GM12878 (cell line): ENCODE measurements at regions not wholly inside any gene's neighbourhood (a gene's known extent, or its start where the extent isn't known, plus 50 kb on each side); places are given as distances from the start of the nearest gene placed in this dataset.

Experiments used
- ATAC-seq: fragments of 200-7000 bp; cut with Tn5 transposase; 3 replicates; pipeline ENCODE4 v1.9.1; 2020; ENCODE audit warnings: mild to moderate bottlenecking, moderate library complexity
- BruUV-seq: library from RNA; stranded (reverse); fragments of 400-500 nt; replicated peaks from 2 replicates; lab custom pipeline; 2021; lab: Mats Ljungman, UMichigan
- CTCF ChIA-PET: fragments of 300-600 bp; sonication (Branson Sonifier 250); formaldehyde crosslinking; extraction: SDS; loops from one replicate; lab custom pipeline; 2021; ENCODE audit warnings: inconsistent platforms; lab: Yijun Ruan, JAX
- POLR2A ChIA-PET: fragments of 350-600 bp; formaldehyde crosslinking; extraction: SDS; loops from one replicate; lab custom pipeline; 2021; ENCODE audit warnings: inconsistent platforms; lab: Charles Lee
- RAD21 ChIA-PET: fragments of 300-600 bp; sonication (Branson Sonifier 250); formaldehyde crosslinking; loops from one replicate; lab custom pipeline; 2023; ENCODE audit warnings: antibody characterized with exemption; ENCODE audit not compliant: unreplicated experiment; lab: Charles Lee
- SMC1A ChIA-PET: fragments of 300-600 bp; sonication (Branson Sonifier 250); formaldehyde crosslinking; loops from one replicate; lab custom pipeline; 2023; ENCODE audit not compliant: unreplicated experiment, uncharacterized antibody; lab: Charles Lee
- DNase-seq: peaks from one replicate; pipeline ENCODE4 v3.0.0-alpha.2; 2011; ENCODE audit warnings: low read depth, low spot score
- FAIRE-seq: peaks from 3 replicates; lab custom pipeline; 2011; peaks lifted over from hg19 to GRCh38; lab: Jason Lieb, UNC
- H2AFZ ChIP-seq: 2 replicates; pipeline ENCODE4 v1.6.0; 2011; ENCODE audit warnings: low read depth, low read length, control low read depth; ENCODE audit not compliant: control insufficient read depth
- H3K27ac ChIP-seq: 2 replicates; pipeline ENCODE4 v1.5.1; 2011; ENCODE audit warnings: control low read depth; ENCODE audit not compliant: control insufficient read depth, insufficient read depth
- H3K27me3 ChIP-seq, 2 experiments: replicated peaks in 1 of 2; 2 replicates each; pipeline versions ENCODE4 v1.6.0 to v1.6.1; 2011; ENCODE audit warnings: low read length in 1 of 2; ENCODE audit not compliant: control insufficient read depth in 2 of 2, insufficient read depth in 2 of 2
- H3K36me3 ChIP-seq, 2 experiments: 2 replicates each; pipeline ENCODE4 v1.5.1; 2011; ENCODE audit warnings: low read length in 1 of 2; ENCODE audit not compliant: control insufficient read depth in 2 of 2, insufficient read depth in 2 of 2
- H3K4me1 ChIP-seq: 2 replicates; pipeline ENCODE4 v1.6.1; 2011; ENCODE audit warnings: mild to moderate bottlenecking, low read length, moderate library complexity, mixed read lengths; ENCODE audit not compliant: control insufficient read depth, insufficient read depth
- H3K4me2 ChIP-seq: 2 replicates; pipeline ENCODE4 v1.6.0; 2011; ENCODE audit warnings: control low read depth; ENCODE audit not compliant: control insufficient read depth, insufficient read depth
- H3K4me3 ChIP-seq: fragments of 200-600 bp; sonication (generic); 2 replicates; pipeline ENCODE4 v1.5.1; 2016
- H3K79me2 ChIP-seq: 2 replicates; pipeline ENCODE4 v1.6.0; 2011; ENCODE audit warnings: low read length; ENCODE audit not compliant: control insufficient read depth, insufficient read depth
- H3K9ac ChIP-seq: 2 replicates; pipeline ENCODE4 v1.8.0; 2011; ENCODE audit warnings: low read length, control low read depth, mixed read lengths; ENCODE audit not compliant: control insufficient read depth, insufficient read depth
- H3K9me3 ChIP-seq: replicated peaks from 3 replicates; pipeline ENCODE4 v1.5.1; 2011; ENCODE audit warnings: mild to moderate bottlenecking, low read length; ENCODE audit not compliant: control insufficient read depth, insufficient read depth
- H4K20me1 ChIP-seq: 2 replicates; pipeline ENCODE4 v1.6.0; 2011; ENCODE audit not compliant: control insufficient read depth, insufficient read depth
- EGR1 ChIP-seq, 2 experiments: IDR thresholded peaks; 1 replicate in 1 of 2; 2 replicates in 1 of 2; pipeline ENCODE4 v1.6.1; 2011 to 2012; ENCODE audit warnings: low read depth in 2 of 2, low read length in 2 of 2, borderline replicate concordance in 1 of 2, mild to moderate bottlenecking in 1 of 2, moderate library complexity in 1 of 2
- GATAD2B ChIP-seq: fragments of 450-650 bp; conservative IDR thresholded peaks from 2 replicates; pipeline ENCODE4 v1.6.1; 2017; ENCODE audit warnings: low read depth, mild to moderate bottlenecking, moderate library complexity
- JUND ChIP-seq: IDR thresholded peaks from 2 replicates; pipeline ENCODE4 v1.6.1; 2012; ENCODE audit warnings: low read depth, mild to moderate bottlenecking, low read length, improper control_type of control experiment, moderate library complexity
- MYB ChIP-seq: fragments of 150-350 bp; IDR thresholded peaks from 2 replicates; pipeline ENCODE4 v1.6.1; 2014; ENCODE audit warnings: mild to moderate bottlenecking, low read depth, low read length, borderline replicate concordance
- NFIC ChIP-seq: IDR thresholded peaks from 2 replicates; pipeline ENCODE4 v1.6.1; 2012; ENCODE audit warnings: low read depth, mild to moderate bottlenecking, inconsistent platforms, low read length, moderate library complexity
- SIX5 ChIP-seq: IDR thresholded peaks from 2 replicates; pipeline ENCODE4 v1.6.1; 2011; ENCODE audit warnings: mild to moderate bottlenecking, low read depth, low read length, moderate library complexity; ENCODE audit not compliant: severe bottlenecking
- SMC3 ChIP-seq: IDR thresholded peaks from 2 replicates; pipeline ENCODE4 v1.6.1; 2011; ENCODE audit warnings: low read length, improper control_type of control experiment, borderline replicate concordance
- SPI1 ChIP-seq: IDR thresholded peaks from 2 replicates; pipeline ENCODE4 v1.6.1; 2011; ENCODE audit warnings: low read depth, mild to moderate bottlenecking, low read length, moderate library complexity, borderline replicate concordance; ENCODE audit not compliant: insufficient read depth
- STAT1 ChIP-seq: fragments of 450-650 bp; conservative IDR thresholded peaks from 2 replicates; pipeline ENCODE4 v1.6.1; 2014; ENCODE audit warnings: antibody characterized with exemption, mild to moderate bottlenecking
- WGBS: methylation state at CpG from one replicate; pipeline ENCODE4 v1.1.6; 2016; ENCODE audit warnings: low lambda C conversion rate; ENCODE audit not compliant: insufficient replicate concordance, insufficient coverage; ENCODE audit errors: missing lambda C conversion rate; 5-methylcytosine and 5-hydroxymethylcytosine counted together
- in situ Hi-C: fragments of 300-500 bp; cut with MboI; formaldehyde crosslinking; loops from 9 replicates; pipeline ENCODE4 v1.14.3; 2018; ENCODE audit warnings: mixed read lengths
- intact Hi-C: fragments of 100-400 bp; cut with micrococcal nuclease; formaldehyde crosslinking; loops from one replicate; pipeline ENCODE4 v1.14.2; 2022; ENCODE audit not compliant: unreplicated experiment
- TF ChIP-seq, protein P1 (sequence below): fragments of 450-650 bp; IDR thresholded peaks from 2 replicates; pipeline ENCODE4 v1.6.1; 2016; ENCODE audit warnings: mild to moderate bottlenecking, moderate library complexity, borderline replicate concordance
- TF ChIP-seq, protein P2 (sequence below): fragments of 150-350 bp; IDR thresholded peaks from 2 replicates; pipeline ENCODE4 v1.6.1; 2014; ENCODE audit warnings: mild to moderate bottlenecking, low read depth, low read length
- TF ChIP-seq, protein P3 (sequence below): fragments of 450-650 bp; IDR thresholded peaks from 2 replicates; pipeline ENCODE4 v1.6.1; 2017; ENCODE audit warnings: mild to moderate bottlenecking

DNA sequence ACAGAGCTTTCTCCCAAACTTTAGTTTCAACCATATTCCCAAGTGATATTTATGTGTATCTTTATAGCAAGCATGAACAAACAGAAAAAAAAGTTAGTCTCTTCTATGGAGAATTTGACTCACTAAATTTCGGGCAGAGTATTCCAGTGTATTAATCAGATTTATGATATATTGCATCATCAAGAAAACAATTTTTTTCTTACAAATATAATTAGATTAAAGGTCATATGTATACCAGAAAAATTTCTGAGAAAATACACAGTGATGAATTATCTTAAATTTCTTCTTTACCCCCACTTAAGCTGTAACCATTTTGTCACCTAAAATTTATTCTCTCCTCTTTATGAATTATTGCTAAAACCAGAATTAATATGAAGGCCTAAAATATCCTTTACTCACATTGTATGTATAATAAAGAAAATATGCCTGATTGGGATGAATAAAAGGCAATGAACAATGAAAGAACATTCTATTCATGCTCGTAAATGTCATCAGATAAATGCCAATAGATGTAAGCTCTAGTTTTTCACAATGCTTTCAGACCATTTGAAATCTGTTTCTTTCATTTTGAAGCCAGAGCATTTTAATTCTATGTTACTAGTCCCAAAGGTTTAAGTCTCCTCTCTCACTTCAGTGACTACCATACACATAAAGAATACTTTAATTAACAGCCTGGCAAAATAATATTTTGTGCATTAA lies 192.1 kb downstream of the HGF start:
- WGBS = 16% methylated on average over 2 of the region's 2 CpGs
- RAD21 ChIA-PET = no interaction called here
- TF ChIP-seq, protein P1, sequence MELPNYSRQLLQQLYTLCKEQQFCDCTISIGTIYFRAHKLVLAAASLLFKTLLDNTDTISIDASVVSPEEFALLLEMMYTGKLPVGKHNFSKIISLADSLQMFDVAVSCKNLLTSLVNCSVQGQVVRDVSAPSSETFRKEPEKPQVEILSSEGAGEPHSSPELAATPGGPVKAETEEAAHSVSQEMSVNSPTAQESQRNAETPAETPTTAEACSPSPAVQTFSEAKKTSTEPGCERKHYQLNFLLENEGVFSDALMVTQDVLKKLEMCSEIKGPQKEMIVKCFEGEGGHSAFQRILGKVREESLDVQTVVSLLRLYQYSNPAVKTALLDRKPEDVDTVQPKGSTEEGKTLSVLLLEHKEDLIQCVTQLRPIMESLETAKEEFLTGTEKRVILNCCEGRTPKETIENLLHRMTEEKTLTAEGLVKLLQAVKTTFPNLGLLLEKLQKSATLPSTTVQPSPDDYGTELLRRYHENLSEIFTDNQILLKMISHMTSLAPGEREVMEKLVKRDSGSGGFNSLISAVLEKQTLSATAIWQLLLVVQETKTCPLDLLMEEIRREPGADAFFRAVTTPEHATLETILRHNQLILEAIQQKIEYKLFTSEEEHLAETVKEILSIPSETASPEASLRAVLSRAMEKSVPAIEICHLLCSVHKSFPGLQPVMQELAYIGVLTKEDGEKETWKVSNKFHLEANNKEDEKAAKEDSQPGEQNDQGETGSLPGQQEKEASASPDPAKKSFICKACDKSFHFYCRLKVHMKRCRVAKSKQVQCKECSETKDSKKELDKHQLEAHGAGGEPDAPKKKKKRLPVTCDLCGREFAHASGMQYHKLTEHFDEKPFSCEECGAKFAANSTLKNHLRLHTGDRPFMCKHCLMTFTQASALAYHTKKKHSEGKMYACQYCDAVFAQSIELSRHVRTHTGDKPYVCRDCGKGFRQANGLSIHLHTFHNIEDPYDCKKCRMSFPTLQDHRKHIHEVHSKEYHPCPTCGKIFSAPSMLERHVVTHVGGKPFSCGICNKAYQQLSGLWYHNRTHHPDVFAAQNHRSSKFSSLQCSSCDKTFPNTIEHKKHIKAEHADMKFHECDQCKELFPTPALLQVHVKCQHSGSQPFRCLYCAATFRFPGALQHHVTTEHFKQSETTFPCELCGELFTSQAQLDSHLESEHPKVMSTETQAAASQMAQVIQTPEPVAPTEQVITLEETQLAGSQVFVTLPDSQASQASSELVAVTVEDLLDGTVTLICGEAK = no peak
- TF ChIP-seq JUND (no peak), GATAD2B (no peak), MYB (no peak), STAT1 (no peak), EGR1 (IDR thresholded peaks at IDR 0.05; ENCODE audit: borderline replicate concordance in 1 of 2, low read depth in 2 of 2, low read length in 2 of 2) (no peak), SMC3 (no peak), SIX5 (no peak), SPI1 (no peak), NFIC (no peak)
- TF ChIP-seq, protein P2, sequence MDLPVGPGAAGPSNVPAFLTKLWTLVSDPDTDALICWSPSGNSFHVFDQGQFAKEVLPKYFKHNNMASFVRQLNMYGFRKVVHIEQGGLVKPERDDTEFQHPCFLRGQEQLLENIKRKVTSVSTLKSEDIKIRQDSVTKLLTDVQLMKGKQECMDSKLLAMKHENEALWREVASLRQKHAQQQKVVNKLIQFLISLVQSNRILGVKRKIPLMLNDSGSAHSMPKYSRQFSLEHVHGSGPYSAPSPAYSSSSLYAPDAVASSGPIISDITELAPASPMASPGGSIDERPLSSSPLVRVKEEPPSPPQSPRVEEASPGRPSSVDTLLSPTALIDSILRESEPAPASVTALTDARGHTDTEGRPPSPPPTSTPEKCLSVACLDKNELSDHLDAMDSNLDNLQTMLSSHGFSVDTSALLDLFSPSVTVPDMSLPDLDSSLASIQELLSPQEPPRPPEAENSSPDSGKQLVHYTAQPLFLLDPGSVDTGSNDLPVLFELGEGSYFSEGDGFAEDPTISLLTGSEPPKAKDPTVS = no peak
- TF ChIP-seq, protein P3, sequence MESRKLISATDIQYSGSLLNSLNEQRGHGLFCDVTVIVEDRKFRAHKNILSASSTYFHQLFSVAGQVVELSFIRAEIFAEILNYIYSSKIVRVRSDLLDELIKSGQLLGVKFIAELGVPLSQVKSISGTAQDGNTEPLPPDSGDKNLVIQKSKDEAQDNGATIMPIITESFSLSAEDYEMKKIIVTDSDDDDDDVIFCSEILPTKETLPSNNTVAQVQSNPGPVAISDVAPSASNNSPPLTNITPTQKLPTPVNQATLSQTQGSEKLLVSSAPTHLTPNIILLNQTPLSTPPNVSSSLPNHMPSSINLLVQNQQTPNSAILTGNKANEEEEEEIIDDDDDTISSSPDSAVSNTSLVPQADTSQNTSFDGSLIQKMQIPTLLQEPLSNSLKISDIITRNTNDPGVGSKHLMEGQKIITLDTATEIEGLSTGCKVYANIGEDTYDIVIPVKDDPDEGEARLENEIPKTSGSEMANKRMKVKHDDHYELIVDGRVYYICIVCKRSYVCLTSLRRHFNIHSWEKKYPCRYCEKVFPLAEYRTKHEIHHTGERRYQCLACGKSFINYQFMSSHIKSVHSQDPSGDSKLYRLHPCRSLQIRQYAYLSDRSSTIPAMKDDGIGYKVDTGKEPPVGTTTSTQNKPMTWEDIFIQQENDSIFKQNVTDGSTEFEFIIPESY = no peak
- TF ChIP-seq, all 136 proteins: peak for 0

More for the DNA sequence above, 192.1 kb downstream of the HGF start:
- no peak for DNase-seq
- Histone ChIP-seq H3K9ac (no peak overlapping the region), H3K27me3 (no peaks in the 10 kb centered on the region), H3K4me2 (no peak overlapping the region), H3K4me1 (no peaks in the 10 kb centered on the region), H4K20me1 (no peaks in the 10 kb centered on the region), H2AFZ (no peak overlapping the region), H3K36me3 (no peaks in the 10 kb centered on the region), H3K79me2 (no peaks in the 10 kb centered on the region), H3K9me3 (no peaks in the 10 kb centered on the region), H3K4me3 (no peak overlapping the region), H3K27ac (no peak overlapping the region)
- POLR2A ChIA-PET = no interaction called here
- no peak for ATAC-seq
- BruUV-seq = no TSS peak
- SMC1A ChIA-PET = interaction anchor here (0.6 kb wide), 1 partner anchor 159 kb away, joined by 3 read pairs; no protein-coding TSS in a partner anchor
- CTCF ChIA-PET = no interaction called here
- in situ Hi-C loops = no loop called here
- FAIRE-seq = no peak
- intact Hi-C loops = no loop called here
